Smooth muscle cell (in vitro differentiated cells): ENCODE measurements at regions not wholly inside any gene's neighbourhood (a gene's known extent, or its start where the extent isn't known, plus 50 kb on each side); places are given as distances from the start of the nearest gene placed in this dataset.

Experiments used
- DNase-seq: peaks from one replicate; lab custom pipeline; 2025; ENCODE audit not compliant: unreplicated experiment; lab: John Stamatoyannopoulos, UW
- H2AFZ ChIP-seq: fragments of 200-600 bp; sonication (generic); 2 replicates; pipeline ENCODE4 v1.6.0; 2016; ENCODE audit warnings: antibody characterized with exemption, low read depth, mild to moderate bottlenecking
- H3F3A ChIP-seq: fragments of 200-600 bp; sonication (generic); 2 replicates; pipeline ENCODE4 v1.6.0; 2017; ENCODE audit warnings: antibody characterized with exemption, low read depth
- H3K27ac ChIP-seq: fragments of 200-600 bp; sonication (generic); 2 replicates; pipeline ENCODE4 v1.5.1; 2016; ENCODE audit warnings: low read depth, mild to moderate bottlenecking
- H3K27me3 ChIP-seq: fragments of 200-600 bp; sonication (generic); 2 replicates; pipeline ENCODE4 v1.6.1; 2016; ENCODE audit warnings: low read depth, mild to moderate bottlenecking
- H3K36me3 ChIP-seq: fragments of 200-600 bp; sonication (generic); 2 replicates; pipeline ENCODE4 v1.5.1; 2016; ENCODE audit warnings: low read depth
- H3K4me1 ChIP-seq: fragments of 200-600 bp; sonication (generic); 2 replicates; pipeline ENCODE4 v1.5.1; 2016; ENCODE audit warnings: low read depth
- H3K4me2 ChIP-seq: fragments of 200-600 bp; sonication (generic); 2 replicates; pipeline ENCODE4 v1.6.0; 2016; ENCODE audit warnings: mild to moderate bottlenecking
- H3K4me3 ChIP-seq: fragments of 200-600 bp; sonication (generic); 2 replicates; pipeline ENCODE4 v1.5.1; 2016; ENCODE audit warnings: mild to moderate bottlenecking
- H3K79me2 ChIP-seq: fragments of 200-600 bp; sonication (generic); 2 replicates; pipeline ENCODE4 v1.6.0; 2016; ENCODE audit warnings: low read depth, mild to moderate bottlenecking
- H3K9ac ChIP-seq: fragments of 200-600 bp; sonication (generic); 2 replicates; pipeline ENCODE4 v1.6.0; 2016; ENCODE audit warnings: low read depth
- H3K9me3 ChIP-seq: fragments of 200-600 bp; sonication (generic); replicated peaks from 2 replicates; pipeline ENCODE4 v1.5.1; 2016; ENCODE audit warnings: low read depth
- H4K20me1 ChIP-seq: fragments of 200-600 bp; sonication (generic); 2 replicates; pipeline ENCODE4 v1.6.0; 2016; ENCODE audit warnings: low read depth
- CTCF ChIP-seq: fragments of 200-600 bp; sonication (generic); IDR thresholded peaks from 2 replicates; pipeline ENCODE4 v1.5.1; 2017; ENCODE audit warnings: borderline replicate concordance, mild to moderate bottlenecking, antibody characterized with exemption; ENCODE audit not compliant: insufficient read depth, poor library complexity, severe bottlenecking
- WGBS: methylation state at CpG from one replicate; pipeline ENCODE4 v1.1.7; 2016; ENCODE audit warnings: low lambda C conversion rate; 5-methylcytosine and 5-hydroxymethylcytosine counted together

GRCh38 chr2:120863661-120864320 lies 128.1 kb downstream of the GLI2 start:
- Histone ChIP-seq H3K79me2 (peaks cover 64% of the 10 kb centered on the region), H3K27me3 (no peaks in the 10 kb centered on the region), H3K4me3 (no peak overlapping the region), H3K4me1 (peaks cover 74% of the 10 kb centered on the region), H3K36me3 (no peaks in the 10 kb centered on the region), H2AFZ (no peak overlapping the region), H3K27ac (peak overlapping the region; percentile 41), H3K9ac (no peak overlapping the region), H3K9me3 (no peaks in the 10 kb centered on the region), H3K4me2 (peak overlapping the region; percentile 56), H4K20me1 (peaks cover 6% of the 10 kb centered on the region), H3F3A (peaks cover 24% of the 10 kb centered on the region)
- DNase-seq = no peak
- 40% methylated on average over 10 of the region's 10 CpGs for WGBS
- no peak for TF ChIP-seq CTCF

- no peak overlapping the region for H2AFZ ChIP-seq
- peaks cover 24% of the 10 kb centered on the region for H3F3A ChIP-seq
- no peaks in the 10 kb centered on the region for H3K36me3 ChIP-seq
- H3K27ac ChIP-seq = peak overlapping the region; percentile 66
- H3K79me2 ChIP-seq = peaks cover 69% of the 10 kb centered on the region
- WGBS = 49% methylated on average over 11 of the region's 11 CpGs
- H4K20me1 ChIP-seq = peaks cover 11% of the 10 kb centered on the region
- no peak for DNase-seq
- no peaks in the 10 kb centered on the region for H3K27me3 ChIP-seq
- H3K4me2 ChIP-seq = peak overlapping the region; percentile 56
- H3K9ac ChIP-seq = no peak overlapping the region
- H3K4me1 ChIP-seq = peaks cover 64% of the 10 kb centered on the region
- no peak for TF ChIP-seq CTCF
- H3K9me3 ChIP-seq = no peaks in the 10 kb centered on the region
- no peak overlapping the region for H3K4me3 ChIP-seq
Observed at GRCh38 chr2:120864981-120865380, 129.3 kb downstream of the GLI2 start.

GRCh38 chr2:120865656-120866055 lies 130.0 kb downstream of the GLI2 start:
- no peaks in the 10 kb centered on the region for H3K36me3 ChIP-seq
- H3K27ac ChIP-seq = peak overlapping the region; percentile 66
- no peak overlapping the region for H3K4me3 ChIP-seq
- H3K4me1 ChIP-seq = peaks cover 61% of the 10 kb centered on the region
- H3F3A ChIP-seq = peaks cover 24% of the 10 kb centered on the region
- no peaks in the 10 kb centered on the region for H3K9me3 ChIP-seq
- no peak overlapping the region for H2AFZ ChIP-seq
- no peaks in the 10 kb centered on the region for H3K27me3 ChIP-seq
- no peak overlapping the region for H3K9ac ChIP-seq
- TF ChIP-seq CTCF = no peak
- DNase-seq = no peak
- H4K20me1 ChIP-seq = peaks cover 17% of the 10 kb centered on the region
- no peak overlapping the region for H3K4me2 ChIP-seq
- peaks cover 69% of the 10 kb centered on the region for H3K79me2 ChIP-seq
- WGBS = 93% methylated on average over 8 of the region's 8 CpGs

GRCh38 chr2:120866071-120866470 lies 130.4 kb downstream of the GLI2 start:
- no peak for TF ChIP-seq CTCF
- no peaks in the 10 kb centered on the region for H3K36me3 ChIP-seq
- no peaks in the 10 kb centered on the region for H3K27me3 ChIP-seq
- H3K79me2 ChIP-seq = peaks cover 69% of the 10 kb centered on the region
- H3K4me1 ChIP-seq = peaks cover 57% of the 10 kb centered on the region
- WGBS = 85% methylated on average over 7 of the region's 7 CpGs
- H3F3A ChIP-seq = peaks cover 24% of the 10 kb centered on the region
- no peak overlapping the region for H3K9ac ChIP-seq
- no peak for DNase-seq
- H3K27ac ChIP-seq = peak overlapping the region; percentile 66
- H4K20me1 ChIP-seq = peaks cover 22% of the 10 kb centered on the region
- H2AFZ ChIP-seq = no peak overlapping the region
- no peaks in the 10 kb centered on the region for H3K9me3 ChIP-seq
- peak overlapping the region; percentile 80 for H3K4me2 ChIP-seq
- no peak overlapping the region for H3K4me3 ChIP-seq
